HFF-Myc (cell line): ENCODE measurements at regions not wholly inside any gene's neighbourhood (a gene's known extent, or its start where the extent isn't known, plus 50 kb on each side); places are given as distances from the start of the nearest gene placed in this dataset.

ENCODE experiments used
- DNase-seq: peaks from one replicate; pipeline ENCODE4 v3.0.0-alpha.2; 2011; ENCODE audit warnings: low read depth; ENCODE audit errors: extremely low read depth
- H3K4me3 ChIP-seq: replicated peaks from 2 replicates; pipeline ENCODE4 v1.5.1; 2011; ENCODE audit warnings: low read depth, mild to moderate bottlenecking, control low read depth, low read length
- CTCF ChIP-seq: IDR thresholded peaks from 2 replicates; pipeline ENCODE4 v1.5.1; 2012; ENCODE audit warnings: mild to moderate bottlenecking, low read depth, low read length, control low read depth; ENCODE audit errors: missing control alignments

GRCh38 chr14:83814896-83815295 is 1715.0 kb upstream of the FLRT2 start:
- no peak for TF ChIP-seq CTCF
- no peak overlapping the region for H3K4me3 ChIP-seq
- no peak for DNase-seq

DNA sequence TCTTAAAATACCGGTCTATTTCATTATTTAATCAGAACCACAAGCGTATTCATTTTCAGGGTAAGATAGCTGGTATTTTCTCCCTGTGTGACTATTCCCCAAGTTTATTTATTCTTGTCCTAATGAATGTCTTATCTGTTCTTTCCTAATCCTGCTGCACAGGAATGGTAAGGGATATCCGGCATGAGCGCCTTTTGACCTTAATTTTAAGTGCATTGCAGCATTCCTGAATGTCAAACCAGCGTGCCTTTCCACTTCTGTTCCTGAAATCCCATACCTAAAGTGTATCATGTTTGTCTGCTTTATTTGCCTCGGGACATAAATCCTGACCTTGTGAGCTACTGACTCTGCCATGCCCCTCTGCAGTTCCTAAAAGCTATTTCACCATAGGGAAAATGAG is 1713.2 kb upstream of the FLRT2 start:
- no peak overlapping the region for H3K4me3 ChIP-seq
- no peak for TF ChIP-seq CTCF

GRCh38 chr14:83825843-83826242 is 1704.1 kb upstream of the FLRT2 start:
- TF ChIP-seq CTCF = no peak
- no peak for DNase-seq
- H3K4me3 ChIP-seq = no peak overlapping the region

More for the DNA sequence above, 1713.2 kb upstream of the FLRT2 start:
- peak; percentile 39 for DNase-seq

GRCh38 chr14:83826838-83827237 is 1703.1 kb upstream of the FLRT2 start:
- TF ChIP-seq CTCF = no peak
- no peak overlapping the region for H3K4me3 ChIP-seq
- DNase-seq = no peak

DNA sequence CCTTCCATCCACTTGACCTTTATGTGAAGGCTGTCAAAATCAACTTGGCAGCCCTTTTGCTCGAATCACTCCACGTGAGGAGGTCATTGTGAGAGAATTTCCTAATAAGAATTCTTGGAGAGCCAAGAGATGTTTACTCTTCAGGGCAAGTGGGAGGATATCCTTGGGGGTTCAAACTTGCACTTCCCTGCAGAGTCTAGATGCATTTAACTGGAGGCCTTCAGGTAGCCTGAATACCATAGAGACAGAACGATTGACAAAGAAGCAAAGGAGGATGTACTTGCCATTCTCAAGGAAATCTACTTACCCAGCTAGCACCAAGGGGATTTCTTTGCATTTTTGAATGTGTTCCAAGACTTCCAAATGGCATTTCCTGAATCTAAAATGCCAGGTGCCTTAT is 1702.6 kb upstream of the FLRT2 start:
- no peak overlapping the region for H3K4me3 ChIP-seq
- DNase-seq = no peak
- TF ChIP-seq CTCF = no peak

GRCh38 chr14:83828406-83828805 is 1701.5 kb upstream of the FLRT2 start:
- DNase-seq = no peak
- H3K4me3 ChIP-seq = no peak overlapping the region
- TF ChIP-seq CTCF = no peak

DNA sequence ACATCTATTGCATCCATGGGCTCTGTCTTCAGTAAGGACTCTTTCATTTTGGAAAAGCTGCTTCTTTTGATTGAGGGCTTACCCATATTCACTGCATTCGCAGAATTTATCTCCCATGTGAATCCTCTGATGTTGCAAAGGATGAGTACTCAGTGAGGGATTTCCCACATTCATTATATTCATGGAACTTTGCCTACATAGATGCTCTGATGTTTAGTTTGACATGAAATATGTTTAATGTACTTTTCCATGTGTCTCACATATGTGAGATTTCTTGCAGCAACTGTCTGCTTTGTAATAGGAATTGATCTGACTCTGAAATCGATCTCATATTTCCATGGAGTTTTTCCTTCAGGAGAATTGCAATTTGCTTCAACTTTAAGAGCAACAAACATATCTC is 1699.6 kb upstream of the FLRT2 start:
- H3K4me3 ChIP-seq = no peak overlapping the region
- no peak for TF ChIP-seq CTCF
- no peak for DNase-seq
